Mesothelial cell of epicardium (in vitro differentiated cells): ENCODE measurements at regions not wholly inside any gene's neighbourhood (a gene's known extent, or its start where the extent isn't known, plus 50 kb on each side); places are given as distances from the start of the nearest gene placed in this dataset.

Experiments
- DNase-seq, 2 experiments: peaks; one replicate each; pipeline ENCODE4 v3.0.0; 2021; ENCODE audit warnings: low spot score in 2 of 2; ENCODE audit not compliant: unreplicated experiment in 2 of 2
- H3K27ac Mint-ChIP-seq: 2 replicates; pipeline ENCODE4 v1.8.0; 2021; ENCODE audit warnings: mixed read lengths
- H3K27me3 Mint-ChIP-seq: 2 replicates; pipeline ENCODE4 v1.8.0; 2021; ENCODE audit warnings: low read depth, mixed read lengths
- H3K36me3 Mint-ChIP-seq: 2 replicates; pipeline ENCODE4 v1.8.0; 2021; ENCODE audit warnings: mixed read lengths
- H3K4me1 Mint-ChIP-seq: 2 replicates; pipeline ENCODE4 v1.8.0; 2021; ENCODE audit warnings: mixed read lengths
- H3K4me3 Mint-ChIP-seq: 2 replicates; pipeline ENCODE4 v1.8.0; 2021; ENCODE audit warnings: mild to moderate bottlenecking, moderate library complexity, mixed read lengths
- H3K9me3 Mint-ChIP-seq: 2 replicates; pipeline ENCODE4 v1.8.0; 2021; ENCODE audit warnings: mixed read lengths
- CTCF ChIP-seq: fragments of 200-600 bp; sonication (generic); IDR thresholded peaks from one replicate; pipeline ENCODE4 v1.5.0; 2021; ENCODE audit warnings: antibody characterized with exemption; ENCODE audit not compliant: unreplicated experiment

GRCh38 chr2:185360776-185361175 lies 377.8 kb upstream of the FSIP2 start:
- Mint-ChIP-seq H3K9me3 (peaks cover 12% of the 10 kb centered on the region), H3K4me3 (no peak overlapping the region), H3K27me3 (no peaks in the 10 kb centered on the region), H3K36me3 (no peaks in the 10 kb centered on the region), H3K27ac (no peak overlapping the region), H3K4me1 (no peaks in the 10 kb centered on the region)
- TF ChIP-seq CTCF: no peak
- DNase-seq: no peak

GRCh38 chr2:185372188-185372587 lies 366.4 kb upstream of the FSIP2 start:
- TF ChIP-seq CTCF: no peak
- Mint-ChIP-seq H3K27ac (no peak overlapping the region), H3K36me3 (no peaks in the 10 kb centered on the region), H3K9me3 (no peaks in the 10 kb centered on the region), H3K27me3 (no peaks in the 10 kb centered on the region), H3K4me1 (no peaks in the 10 kb centered on the region), H3K4me3 (no peak overlapping the region)
- no peak for DNase-seq

GRCh38 chr2:185373229-185373628 lies 365.4 kb upstream of the FSIP2 start:
- H3K27me3 Mint-ChIP-seq: no peaks in the 10 kb centered on the region
- H3K36me3 Mint-ChIP-seq: no peaks in the 10 kb centered on the region
- no peaks in the 10 kb centered on the region for H3K9me3 Mint-ChIP-seq
- no peak overlapping the region for H3K4me3 Mint-ChIP-seq
- no peak for DNase-seq
- TF ChIP-seq CTCF: no peak
- H3K4me1 Mint-ChIP-seq: no peaks in the 10 kb centered on the region
- no peak overlapping the region for H3K27ac Mint-ChIP-seq

GRCh38 chr2:185374878-185375277 lies 363.7 kb upstream of the FSIP2 start:
- TF ChIP-seq CTCF: no peak
- no peak overlapping the region for H3K4me3 Mint-ChIP-seq
- no peaks in the 10 kb centered on the region for H3K4me1 Mint-ChIP-seq

GRCh38 chr2:185375731-185376130 lies 362.9 kb upstream of the FSIP2 start:
- Mint-ChIP-seq H3K9me3 (no peaks in the 10 kb centered on the region), H3K27me3 (no peaks in the 10 kb centered on the region), H3K27ac (no peak overlapping the region), H3K4me1 (no peaks in the 10 kb centered on the region), H3K36me3 (no peaks in the 10 kb centered on the region), H3K4me3 (no peak overlapping the region)
- TF ChIP-seq CTCF: no peak
- DNase-seq: no peak

More at GRCh38 chr2:185374878-185375277, 363.7 kb upstream of the FSIP2 start:
- no peaks in the 10 kb centered on the region for H3K9me3 Mint-ChIP-seq
- no peak overlapping the region for H3K27ac Mint-ChIP-seq
- H3K27me3 Mint-ChIP-seq: no peaks in the 10 kb centered on the region
- no peaks in the 10 kb centered on the region for H3K36me3 Mint-ChIP-seq
- DNase-seq: no peak

GRCh38 chr2:185381631-185382030 lies 357.0 kb upstream of the FSIP2 start:
- no peaks in the 10 kb centered on the region for H3K27me3 Mint-ChIP-seq
- H3K4me1 Mint-ChIP-seq: peaks cover 6% of the 10 kb centered on the region
- no peak overlapping the region for H3K4me3 Mint-ChIP-seq
- H3K36me3 Mint-ChIP-seq: no peaks in the 10 kb centered on the region
- no peak for DNase-seq
- H3K27ac Mint-ChIP-seq: no peak overlapping the region
- TF ChIP-seq CTCF: no peak
- H3K9me3 Mint-ChIP-seq: no peaks in the 10 kb centered on the region
